ENCODE measurements at regions not wholly inside any gene's neighbourhood (a gene's known extent, or its start where the extent isn't known, plus 50 kb on each side); places are given as distances from the start of the nearest gene placed in this dataset.
A peak's percentile ranks its signal among the peaks of the same experiment; 100 is the strongest.

DNA sequence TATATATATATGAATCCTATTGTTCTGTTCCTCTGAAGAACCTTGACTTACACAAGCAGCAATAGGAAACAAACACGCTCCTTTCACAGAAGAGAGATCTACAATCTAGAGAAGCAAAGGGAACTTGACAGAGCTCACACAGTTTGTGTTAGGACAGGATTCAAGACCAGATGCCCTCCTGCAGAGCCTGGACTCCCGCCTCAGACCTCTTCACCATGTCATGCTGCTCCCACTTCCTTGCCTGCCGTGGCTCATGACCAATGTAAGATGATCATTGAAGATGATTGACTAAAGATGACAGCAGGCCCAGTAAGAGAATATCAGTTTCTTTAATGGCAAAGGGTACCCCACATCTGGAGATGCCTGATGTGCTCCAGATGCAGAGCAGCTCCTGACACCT lies 111.2 kb upstream of the AGAP1 start:
- WGBS, 3 donors: 82 to 92% (median 88%) methylated on average over 3 of the region's 3 CpGs
- Histone ChIP-seq H3K27me3 (ENCODE audit: control insufficient read depth in 3 of 3, insufficient read depth in 3 of 3, low read length in 3 of 3) (no peaks in the 10 kb centered on the region), H3K4me3 (ENCODE audit: low read depth in 1 of 3, low read length in 3 of 3) (no peak overlapping the region), H3K4me1 (ENCODE audit: control insufficient read depth in 3 of 3, insufficient read depth in 2 of 3, low read depth in 1 of 3, low read length in 2 of 3) (no peaks in the 10 kb centered on the region), H3K27ac (ENCODE audit: low read depth in 1 of 3, low read length in 2 of 3) (no peak overlapping the region), H3K36me3 (ENCODE audit: control insufficient read depth in 3 of 3, insufficient read depth in 2 of 3, low read depth in 1 of 3, low read length in 3 of 3) (no peaks in the 10 kb centered on the region), H3K9me3 (ENCODE audit: control insufficient read depth in 2 of 2, insufficient read depth in 1 of 2, low read depth in 1 of 2, low read length in 1 of 2) (no peaks in the 10 kb centered on the region)
- no peak for DNase-seq
- no peak for FAIRE-seq

DNA sequence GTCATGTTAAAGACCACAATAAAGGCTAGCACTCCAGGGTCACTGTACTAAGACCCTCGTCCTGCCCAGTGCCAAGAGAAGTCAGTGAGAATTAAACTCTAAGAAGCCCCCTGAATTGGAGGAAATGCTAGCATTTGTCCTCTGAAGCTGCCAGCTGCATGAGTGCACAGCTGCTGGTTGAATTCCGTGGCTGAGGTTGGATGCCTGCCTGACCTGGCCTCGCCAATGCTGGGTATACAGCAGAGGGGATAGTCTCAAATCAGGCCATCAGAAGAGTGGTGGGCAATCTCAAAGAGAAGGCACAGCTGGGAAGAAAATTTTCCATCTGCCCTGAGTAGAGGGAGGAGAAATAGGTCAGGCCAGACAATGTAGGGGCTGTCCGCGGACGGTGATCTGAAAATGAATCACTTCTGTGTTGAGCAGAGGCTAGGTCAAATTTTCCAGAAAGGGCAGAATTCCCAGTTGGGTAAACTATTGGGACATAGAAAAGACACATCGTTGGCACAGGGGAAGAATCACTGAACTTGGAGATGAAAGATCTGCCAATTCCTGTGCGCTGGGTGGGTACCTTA lies 110.5 kb upstream of the AGAP1 start:
- Histone ChIP-seq H3K36me3 (ENCODE audit: control insufficient read depth in 3 of 3, insufficient read depth in 2 of 3, low read depth in 1 of 3, low read length in 3 of 3) (no peaks in the 10 kb centered on the region), H3K9me3 (ENCODE audit: control insufficient read depth in 2 of 2, insufficient read depth in 1 of 2, low read depth in 1 of 2, low read length in 1 of 2) (no peaks in the 10 kb centered on the region), H3K4me1 (ENCODE audit: control insufficient read depth in 3 of 3, insufficient read depth in 2 of 3, low read depth in 1 of 3, low read length in 2 of 3) (no peaks in the 10 kb centered on the region), H3K27ac (ENCODE audit: low read depth in 1 of 3, low read length in 2 of 3) (no peak overlapping the region), H3K27me3 (ENCODE audit: control insufficient read depth in 3 of 3, insufficient read depth in 3 of 3, low read length in 3 of 3) (no peaks in the 10 kb centered on the region), H3K4me3 (ENCODE audit: low read depth in 1 of 3, low read length in 3 of 3) (no peak overlapping the region)
- no peak for DNase-seq
- 88 to 90% (median 89%) methylated on average over 8 of the region's 8 CpGs for WGBS, 3 donors
- FAIRE-seq: no peak

DNA sequence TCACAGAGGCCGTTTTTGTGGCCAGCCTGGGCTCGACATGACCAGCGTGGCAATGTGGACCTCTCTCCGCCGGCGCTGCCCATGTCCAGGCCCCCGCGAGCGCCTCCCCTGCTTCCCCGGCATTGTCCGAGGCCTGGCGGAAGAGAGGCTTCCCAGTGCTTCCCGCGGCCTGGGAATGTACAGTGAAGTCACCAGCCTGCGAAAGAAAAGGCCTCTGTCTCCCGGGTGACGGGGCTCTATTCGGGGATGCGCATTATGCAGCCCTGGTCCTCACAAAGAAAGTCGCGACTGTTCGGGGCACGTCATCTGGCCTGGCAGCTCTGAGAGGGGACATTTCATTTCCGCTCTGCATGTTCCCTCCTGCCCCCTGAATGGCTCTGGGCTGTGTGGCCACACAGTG lies 109.2 kb upstream of the AGAP1 start:
- no peak for FAIRE-seq
- DNase-seq: no peak
- Histone ChIP-seq H3K4me3 (ENCODE audit: low read depth in 1 of 3, low read length in 3 of 3) (no peak overlapping the region), H3K9me3 (ENCODE audit: control insufficient read depth in 2 of 2, insufficient read depth in 1 of 2, low read depth in 1 of 2, low read length in 1 of 2) (no peaks in the 10 kb centered on the region), H3K27ac (ENCODE audit: low read depth in 1 of 3, low read length in 2 of 3) (no peak overlapping the region), H3K27me3 (ENCODE audit: control insufficient read depth in 3 of 3, insufficient read depth in 3 of 3, low read length in 3 of 3) (no peaks in the 10 kb centered on the region), H3K4me1 (ENCODE audit: control insufficient read depth in 3 of 3, insufficient read depth in 2 of 3, low read depth in 1 of 3, low read length in 2 of 3) (no peaks in the 10 kb centered on the region), H3K36me3 (ENCODE audit: control insufficient read depth in 3 of 3, insufficient read depth in 2 of 3, low read depth in 1 of 3, low read length in 3 of 3) (no peaks in the 10 kb centered on the region)
- WGBS, 3 donors: 83 to 91% (median 87%) methylated on average over 24 of the region's 24 CpGs

- no peaks in the 10 kb centered on the region for H3K4me1 ChIP-seq (ENCODE audit: control insufficient read depth in 3 of 3, insufficient read depth in 2 of 3, low read depth in 1 of 3, low read length in 2 of 3)
- H3K27ac ChIP-seq (ENCODE audit: low read depth in 1 of 3, low read length in 2 of 3): no peak overlapping the region
- FAIRE-seq: no peak
- WGBS, 3 donors: 81 to 89% (median 83%) methylated on average over 5 of the region's 5 CpGs
- H3K27me3 ChIP-seq (ENCODE audit: control insufficient read depth in 3 of 3, insufficient read depth in 3 of 3, low read length in 3 of 3): no peaks in the 10 kb centered on the region
- H3K36me3 ChIP-seq (ENCODE audit: control insufficient read depth in 3 of 3, insufficient read depth in 2 of 3, low read depth in 1 of 3, low read length in 3 of 3): no peaks in the 10 kb centered on the region
- H3K4me3 ChIP-seq (ENCODE audit: low read depth in 1 of 3, low read length in 3 of 3): no peak overlapping the region
- H3K9me3 ChIP-seq (ENCODE audit: control insufficient read depth in 2 of 2, insufficient read depth in 1 of 2, low read depth in 1 of 2, low read length in 1 of 2): no peaks in the 10 kb centered on the region
- no peak for DNase-seq
Measured at GRCh38 chr2:235389626-235390025, 104.2 kb upstream of the AGAP1 start.

GRCh38 chr2:235390108-235390815 lies 103.6 kb upstream of the AGAP1 start:
- H3K4me3 ChIP-seq (ENCODE audit: low read depth in 1 of 3, low read length in 3 of 3): no peak overlapping the region
- no peaks in the 10 kb centered on the region for H3K9me3 ChIP-seq (ENCODE audit: control insufficient read depth in 2 of 2, insufficient read depth in 1 of 2, low read depth in 1 of 2, low read length in 1 of 2)
- no peak overlapping the region for H3K27ac ChIP-seq (ENCODE audit: low read depth in 1 of 3, low read length in 2 of 3)
- WGBS, 3 donors: 52 to 63% (median 55%) methylated on average over 13 of the region's 13 CpGs
- no peaks in the 10 kb centered on the region for H3K4me1 ChIP-seq (ENCODE audit: control insufficient read depth in 3 of 3, insufficient read depth in 2 of 3, low read depth in 1 of 3, low read length in 2 of 3)
- FAIRE-seq: no peak
- H3K27me3 ChIP-seq (ENCODE audit: control insufficient read depth in 3 of 3, insufficient read depth in 3 of 3, low read length in 3 of 3): no peaks in the 10 kb centered on the region
- DNase-seq: peak in 1 of 2 donors; percentile 66
- no peaks in the 10 kb centered on the region for H3K36me3 ChIP-seq (ENCODE audit: control insufficient read depth in 3 of 3, insufficient read depth in 2 of 3, low read depth in 1 of 3, low read length in 3 of 3)

DNA sequence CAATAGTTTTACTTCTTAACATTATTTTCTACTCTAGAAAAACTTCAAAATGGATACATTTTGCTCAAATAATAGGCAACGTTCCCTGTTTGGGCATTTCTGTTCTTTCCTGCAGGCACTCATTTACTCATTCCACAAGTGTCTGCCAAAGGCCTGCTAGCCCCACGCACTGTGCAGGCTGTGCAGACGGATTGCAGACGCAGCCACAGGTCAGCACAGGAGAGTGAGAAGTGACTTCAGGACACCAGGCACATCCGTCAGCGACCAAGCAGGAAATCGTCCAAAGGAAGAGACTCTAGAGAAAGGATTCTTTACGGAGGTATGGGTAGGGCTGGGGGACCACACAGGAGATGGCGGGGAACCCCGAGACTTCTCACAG lies 103.0 kb upstream of the AGAP1 start:
- no peak overlapping the region for H3K4me3 ChIP-seq (ENCODE audit: low read depth in 1 of 3, low read length in 3 of 3)
- no peak for DNase-seq

GRCh38 chr2:235391921-235392615 lies 101.8 kb upstream of the AGAP1 start:
- WGBS, 3 donors: 82 to 88% (median 83%) methylated on average over 28 of the region's 28 CpGs
- Histone ChIP-seq H3K9me3 (ENCODE audit: control insufficient read depth in 2 of 2, insufficient read depth in 1 of 2, low read depth in 1 of 2, low read length in 1 of 2) (no peaks in the 10 kb centered on the region), H3K27me3 (ENCODE audit: control insufficient read depth in 3 of 3, insufficient read depth in 3 of 3, low read length in 3 of 3) (no peaks in the 10 kb centered on the region), H3K4me1 (ENCODE audit: control insufficient read depth in 3 of 3, insufficient read depth in 2 of 3, low read depth in 1 of 3, low read length in 2 of 3) (no peaks in the 10 kb centered on the region), H3K36me3 (ENCODE audit: control insufficient read depth in 3 of 3, insufficient read depth in 2 of 3, low read depth in 1 of 3, low read length in 3 of 3) (no peaks in the 10 kb centered on the region), H3K27ac (ENCODE audit: low read depth in 1 of 3, low read length in 2 of 3) (no peak overlapping the region), H3K4me3 (ENCODE audit: low read depth in 1 of 3, low read length in 3 of 3) (no peak overlapping the region)
- FAIRE-seq (no peak), DNase-seq (no peak)

More for the DNA sequence above, 103.0 kb upstream of the AGAP1 start:
- Histone ChIP-seq H3K4me1 (ENCODE audit: control insufficient read depth in 3 of 3, insufficient read depth in 2 of 3, low read depth in 1 of 3, low read length in 2 of 3) (no peaks in the 10 kb centered on the region), H3K9me3 (ENCODE audit: control insufficient read depth in 2 of 2, insufficient read depth in 1 of 2, low read depth in 1 of 2, low read length in 1 of 2) (no peaks in the 10 kb centered on the region), H3K27ac (ENCODE audit: low read depth in 1 of 3, low read length in 2 of 3) (no peak overlapping the region), H3K36me3 (ENCODE audit: control insufficient read depth in 3 of 3, insufficient read depth in 2 of 3, low read depth in 1 of 3, low read length in 3 of 3) (no peaks in the 10 kb centered on the region), H3K27me3 (ENCODE audit: control insufficient read depth in 3 of 3, insufficient read depth in 3 of 3, low read length in 3 of 3) (no peaks in the 10 kb centered on the region)
- FAIRE-seq: no peak
- 69 to 82% (median 78%) methylated on average over 10 of the region's 10 CpGs for WGBS, 3 donors

- no peaks in the 10 kb centered on the region for H3K36me3 ChIP-seq (ENCODE audit: control insufficient read depth in 3 of 3, insufficient read depth in 2 of 3, low read depth in 1 of 3, low read length in 3 of 3)
- no peaks in the 10 kb centered on the region for H3K4me1 ChIP-seq (ENCODE audit: control insufficient read depth in 3 of 3, insufficient read depth in 2 of 3, low read depth in 1 of 3, low read length in 2 of 3)
- H3K4me3 ChIP-seq (ENCODE audit: low read depth in 1 of 3, low read length in 3 of 3): no peak overlapping the region
- 82 to 87% (median 84%) methylated on average over 12 of the region's 12 CpGs for WGBS, 3 donors
- no peak for DNase-seq
- no peaks in the 10 kb centered on the region for H3K9me3 ChIP-seq (ENCODE audit: control insufficient read depth in 2 of 2, insufficient read depth in 1 of 2, low read depth in 1 of 2, low read length in 1 of 2)
- H3K27me3 ChIP-seq (ENCODE audit: control insufficient read depth in 3 of 3, insufficient read depth in 3 of 3, low read length in 3 of 3): no peaks in the 10 kb centered on the region
- H3K27ac ChIP-seq (ENCODE audit: low read depth in 1 of 3, low read length in 2 of 3): no peak overlapping the region
- no peak for FAIRE-seq
Measured at GRCh38 chr2:235394278-235394828, 99.5 kb upstream of the AGAP1 start.
